ENCODE measurements at regions not wholly inside any gene's neighbourhood (a gene's known extent, or its start where the extent isn't known, plus 50 kb on each side); places are given as distances from the start of the nearest gene placed in this dataset.

GRCh38 chr1:73034271-73034670, 751.9 kb upstream of the NEGR1 start (continued):
- no peak for TF ChIP-seq RAD21 (conservative IDR thresholded peaks at IDR 0.05 in 1 of 2, IDR thresholded peaks at IDR 0.05 in 1 of 2)
- no peak for TF ChIP-seq REST (IDR thresholded peaks at IDR 0.05)

GRCh38 chr1:73033640-73034039, 751.3 kb upstream of the NEGR1 start:
- CTCF ChIA-PET, result no interaction called here
- 6% methylated on average over 3 of the region's 3 CpGs for WGBS (ENCODE audit: missing lambda C conversion rate)
- no peak overlapping the region for H3K4me3 ChIP-seq
- no peaks in the 10 kb centered on the region for H3K9me3 ChIP-seq
- TF ChIP-seq POLR2AphosphoS2 (conservative IDR thresholded peaks at IDR 0.05; ENCODE audit: low read length), result no peak
- TF ChIP-seq GATA3 (IDR thresholded peaks at IDR 0.05; ENCODE audit: borderline replicate concordance), result no peak
- TF ChIP-seq HES2 (IDR thresholded peaks at IDR 0.05), result no peak
- no peak for TF ChIP-seq ZC3H11A (IDR thresholded peaks at IDR 0.05)
- TF ChIP-seq PHF8 (IDR thresholded peaks at IDR 0.05; ENCODE audit: borderline replicate concordance, low read depth), result no peak
- TF ChIP-seq CBX2 (IDR thresholded peaks at IDR 0.05; ENCODE audit: borderline replicate concordance, low read depth), result no peak
- TF ChIP-seq CBX8 (IDR thresholded peaks at IDR 0.05), result no peak
- TF ChIP-seq MYC (IDR thresholded peaks at IDR 0.05; ENCODE audit: borderline replicate concordance, low read length), result no peak
- no peak for TF ChIP-seq RCOR1 (IDR thresholded peaks at IDR 0.05; ENCODE audit: low read depth, low read length)
- no peak for TF ChIP-seq HOXB5 (CRISPR knock-in tag; IDR thresholded peaks at IDR 0.05)
- no peak for TF ChIP-seq CTCF (IDR thresholded peaks at IDR 0.05)
- DNase-seq (ENCODE audit: low read depth in 1 of 2, low spot score in 1 of 2), result no peak
- no peak overlapping the region for H3K27ac ChIP-seq
- no peak for FAIRE-seq
- H3K4me2 ChIP-seq, result no peak overlapping the region
- H3K4me1 ChIP-seq, result no peaks in the 10 kb centered on the region
- ATAC-seq, result no peak
- POLR2A ChIA-PET, result no interaction called here

GRCh38 chr1:73029571-73029970, 747.2 kb upstream of the NEGR1 start:
- no peak overlapping the region for H3K4me3 ChIP-seq
- H3K4me2 ChIP-seq, result no peak overlapping the region
- H3K4me1 ChIP-seq, result no peaks in the 10 kb centered on the region
- ATAC-seq (no peak), DNase-seq (ENCODE audit: low read depth in 1 of 2, low spot score in 1 of 2) (no peak), FAIRE-seq (no peak)
- no peaks in the 10 kb centered on the region for H3K9me3 ChIP-seq
- ChIA-PET POLR2A (no interaction called here), CTCF (no interaction called here)
- TF ChIP-seq RAD21 (conservative IDR thresholded peaks at IDR 0.05 in 1 of 2, IDR thresholded peaks at IDR 0.05 in 1 of 2) (no peak), ZC3H11A (IDR thresholded peaks at IDR 0.05) (no peak), FOSL2 (IDR thresholded peaks at IDR 0.05) (no peak), FOSL2 (CRISPR knock-in tag; IDR thresholded peaks at IDR 0.05) (no peak), BCL3 (IDR thresholded peaks at IDR 0.05) (no peak), CTCF (IDR thresholded peaks at IDR 0.05) (no peak), NFE2L2 (conservative IDR thresholded peaks at IDR 0.05; ENCODE audit: low read length) (no peak), HES2 (IDR thresholded peaks at IDR 0.05) (no peak), HOXA7 (CRISPR knock-in tag; IDR thresholded peaks at IDR 0.05) (no peak), EP300 (IDR thresholded peaks at IDR 0.05) (no peak), EHF (CRISPR knock-in tag; IDR thresholded peaks at IDR 0.05) (no peak)
- WGBS (ENCODE audit: missing lambda C conversion rate), result 2% methylated on average over 2 of the region's 2 CpGs
- H3K27ac ChIP-seq, result no peak overlapping the region
